ENCODE measurements at regions not wholly inside any gene's neighbourhood (a gene's known extent, or its start where the extent isn't known, plus 50 kb on each side); places are given as distances from the start of the nearest gene placed in this dataset.
"Not testable (repeated sequence)": the region's sequence is repeated elsewhere in the genome, so short reads cannot be mapped to it uniquely, and the experiment has no call there.

GRCh38 chr1:105231378-105231777 lies 1481.7 kb downstream of the AMY1C start:
- Histone ChIP-seq H3K36me3 (ENCODE audit: control insufficient read depth in 3 of 3, insufficient read depth in 2 of 3, low read depth in 1 of 3, low read length in 3 of 3) (no peaks in the 10 kb centered on the region), H3K4me3 (ENCODE audit: low read depth in 1 of 3, low read length in 3 of 3) (no peak overlapping the region), H3K27ac (ENCODE audit: low read depth in 1 of 3, low read length in 2 of 3) (no peak overlapping the region), H3K9me3 (ENCODE audit: control insufficient read depth in 2 of 2, insufficient read depth in 1 of 2, low read depth in 1 of 2, low read length in 1 of 2) (peaks cover 0 to 7% of the 10 kb centered on the region in 2 donors), H3K27me3 (ENCODE audit: control insufficient read depth in 3 of 3, insufficient read depth in 3 of 3, low read length in 3 of 3) (no peaks in the 10 kb centered on the region), H3K4me1 (ENCODE audit: control insufficient read depth in 3 of 3, insufficient read depth in 2 of 3, low read depth in 1 of 3, low read length in 2 of 3) (no peaks in the 10 kb centered on the region)
- 19 to 38% (median 22%) methylated on average over 1 of the region's 1 CpG for WGBS, 3 donors
- no peak for FAIRE-seq
- no peak for DNase-seq

- H3K36me3 ChIP-seq (ENCODE audit: control insufficient read depth in 3 of 3, insufficient read depth in 2 of 3, low read depth in 1 of 3, low read length in 3 of 3): no peaks in the 10 kb centered on the region
- no peak overlapping the region for H3K27ac ChIP-seq (ENCODE audit: low read depth in 1 of 3, low read length in 2 of 3)
- H3K4me3 ChIP-seq (ENCODE audit: low read depth in 1 of 3, low read length in 3 of 3): no peak overlapping the region
- H3K9me3 ChIP-seq (ENCODE audit: control insufficient read depth in 2 of 2, insufficient read depth in 1 of 2, low read depth in 1 of 2, low read length in 1 of 2): no peaks in the 10 kb centered on the region
- no peak for FAIRE-seq
- H3K27me3 ChIP-seq (ENCODE audit: control insufficient read depth in 3 of 3, insufficient read depth in 3 of 3, low read length in 3 of 3): no peaks in the 10 kb centered on the region
- H3K4me1 ChIP-seq (ENCODE audit: control insufficient read depth in 3 of 3, insufficient read depth in 2 of 3, low read depth in 1 of 3, low read length in 2 of 3): no peaks in the 10 kb centered on the region
- no peak for DNase-seq
- 65 to 85% (median 75%) methylated on average over 7 of the region's 7 CpGs for WGBS, 3 donors
Measured at GRCh38 chr1:105243411-105243810, 1493.7 kb downstream of the AMY1C start.

GRCh38 chr1:105243969-105244368 lies 1494.3 kb downstream of the AMY1C start:
- 6 to 19% (median 8%) methylated on average over 1 of the region's 1 CpG for WGBS, 3 donors
- Histone ChIP-seq H3K36me3 (ENCODE audit: control insufficient read depth in 3 of 3, insufficient read depth in 2 of 3, low read depth in 1 of 3, low read length in 3 of 3) (no peaks in the 10 kb centered on the region), H3K27ac (ENCODE audit: low read depth in 1 of 3, low read length in 2 of 3) (no peak overlapping the region), H3K4me3 (ENCODE audit: low read depth in 1 of 3, low read length in 3 of 3) (no peak overlapping the region), H3K27me3 (ENCODE audit: control insufficient read depth in 3 of 3, insufficient read depth in 3 of 3, low read length in 3 of 3) (no peaks in the 10 kb centered on the region), H3K9me3 (ENCODE audit: control insufficient read depth in 2 of 2, insufficient read depth in 1 of 2, low read depth in 1 of 2, low read length in 1 of 2) (no peaks in the 10 kb centered on the region), H3K4me1 (ENCODE audit: control insufficient read depth in 3 of 3, insufficient read depth in 2 of 3, low read depth in 1 of 3, low read length in 2 of 3) (no peaks in the 10 kb centered on the region)
- FAIRE-seq (no peak), DNase-seq (no peak)

- 42 to 58% (median 53%) methylated on average over 1 of the region's 1 CpG for WGBS, 3 donors
- H3K4me3 ChIP-seq (ENCODE audit: low read depth in 1 of 3, low read length in 3 of 3): no peak overlapping the region
- no peaks in the 10 kb centered on the region for H3K9me3 ChIP-seq (ENCODE audit: control insufficient read depth in 2 of 2, insufficient read depth in 1 of 2, low read depth in 1 of 2, low read length in 1 of 2)
- DNase-seq (no peak), FAIRE-seq (no peak)
- no peaks in the 10 kb centered on the region for H3K27me3 ChIP-seq (ENCODE audit: control insufficient read depth in 3 of 3, insufficient read depth in 3 of 3, low read length in 3 of 3)
- H3K36me3 ChIP-seq (ENCODE audit: control insufficient read depth in 3 of 3, insufficient read depth in 2 of 3, low read depth in 1 of 3, low read length in 3 of 3): no peaks in the 10 kb centered on the region
- H3K4me1 ChIP-seq (ENCODE audit: control insufficient read depth in 3 of 3, insufficient read depth in 2 of 3, low read depth in 1 of 3, low read length in 2 of 3): no peaks in the 10 kb centered on the region
- no peak overlapping the region for H3K27ac ChIP-seq (ENCODE audit: low read depth in 1 of 3, low read length in 2 of 3)
Measured at GRCh38 chr1:105254906-105255305, 1505.2 kb downstream of the AMY1C start.

- Histone ChIP-seq H3K9me3 (ENCODE audit: control insufficient read depth in 2 of 2, insufficient read depth in 1 of 2, low read depth in 1 of 2, low read length in 1 of 2) (no peaks in the 10 kb centered on the region), H3K36me3 (ENCODE audit: control insufficient read depth in 3 of 3, insufficient read depth in 2 of 3, low read depth in 1 of 3, low read length in 3 of 3) (no peaks in the 10 kb centered on the region), H3K27me3 (ENCODE audit: control insufficient read depth in 3 of 3, insufficient read depth in 3 of 3, low read length in 3 of 3) (no peaks in the 10 kb centered on the region), H3K27ac (ENCODE audit: low read depth in 1 of 3, low read length in 2 of 3) (no peak overlapping the region), H3K4me3 (ENCODE audit: low read depth in 1 of 3, low read length in 3 of 3) (no peak overlapping the region), H3K4me1 (ENCODE audit: control insufficient read depth in 3 of 3, insufficient read depth in 2 of 3, low read depth in 1 of 3, low read length in 2 of 3) (no peaks in the 10 kb centered on the region)
- FAIRE-seq (no peak), DNase-seq (no peak)
- WGBS, 3 donors: 71 to 82% (median 76%) methylated on average over 7 of the region's 7 CpGs
Measured at GRCh38 chr1:105260001-105260400, 1510.3 kb downstream of the AMY1C start.

GRCh38 chr1:105270966-105271365 lies 1521.3 kb downstream of the AMY1C start:
- Histone ChIP-seq H3K27ac (ENCODE audit: low read depth in 1 of 3, low read length in 2 of 3) (no peak overlapping the region), H3K9me3 (ENCODE audit: control insufficient read depth in 2 of 2, insufficient read depth in 1 of 2, low read depth in 1 of 2, low read length in 1 of 2) (no peaks in the 10 kb centered on the region), H3K4me3 (ENCODE audit: low read depth in 1 of 3, low read length in 3 of 3) (no peak overlapping the region), H3K36me3 (ENCODE audit: control insufficient read depth in 3 of 3, insufficient read depth in 2 of 3, low read depth in 1 of 3, low read length in 3 of 3) (no peaks in the 10 kb centered on the region), H3K4me1 (ENCODE audit: control insufficient read depth in 3 of 3, insufficient read depth in 2 of 3, low read depth in 1 of 3, low read length in 2 of 3) (no peaks in the 10 kb centered on the region), H3K27me3 (ENCODE audit: control insufficient read depth in 3 of 3, insufficient read depth in 3 of 3, low read length in 3 of 3) (no peaks in the 10 kb centered on the region)
- no peak for FAIRE-seq
- no peak for DNase-seq
- WGBS, 3 donors: 54 to 64% (median 59%) methylated on average over 2 of the region's 2 CpGs

- not testable (repeated sequence) for H3K4me3 ChIP-seq (ENCODE audit: low read depth in 1 of 3, low read length in 3 of 3)
- 96 to 98% (median 97%) methylated on average over 8 of the region's 8 CpGs for WGBS, 3 donors
Measured at GRCh38 chr1:105272376-105272775, 1522.7 kb downstream of the AMY1C start.

GRCh38 chr1:105294838-105295237 lies 1545.1 kb downstream of the AMY1C start:
- no peak for FAIRE-seq
- Histone ChIP-seq H3K36me3 (ENCODE audit: control insufficient read depth in 3 of 3, insufficient read depth in 2 of 3, low read depth in 1 of 3, low read length in 3 of 3) (no peaks in the 10 kb centered on the region), H3K9me3 (ENCODE audit: control insufficient read depth in 2 of 2, insufficient read depth in 1 of 2, low read depth in 1 of 2, low read length in 1 of 2) (no peaks in the 10 kb centered on the region), H3K27me3 (ENCODE audit: control insufficient read depth in 3 of 3, insufficient read depth in 3 of 3, low read length in 3 of 3) (no peaks in the 10 kb centered on the region), H3K27ac (ENCODE audit: low read depth in 1 of 3, low read length in 2 of 3) (no peak overlapping the region), H3K4me3 (ENCODE audit: low read depth in 1 of 3, low read length in 3 of 3) (no peak overlapping the region), H3K4me1 (ENCODE audit: control insufficient read depth in 3 of 3, insufficient read depth in 2 of 3, low read depth in 1 of 3, low read length in 2 of 3) (no peaks in the 10 kb centered on the region)
- WGBS, 3 donors: 86 to 95% (median 91%) methylated on average over 2 of the region's 2 CpGs
- no peak for DNase-seq

More at GRCh38 chr1:105272376-105272775, 1522.7 kb downstream of the AMY1C start:
- not testable (repeated sequence) for H3K4me1 ChIP-seq (ENCODE audit: control insufficient read depth in 3 of 3, insufficient read depth in 2 of 3, low read depth in 1 of 3, low read length in 2 of 3); H3K27me3 ChIP-seq (ENCODE audit: control insufficient read depth in 3 of 3, insufficient read depth in 3 of 3, low read length in 3 of 3); H3K27ac ChIP-seq (ENCODE audit: low read depth in 1 of 3, low read length in 2 of 3); H3K9me3 ChIP-seq (ENCODE audit: control insufficient read depth in 2 of 2, insufficient read depth in 1 of 2, low read depth in 1 of 2, low read length in 1 of 2); DNase-seq; FAIRE-seq; H3K36me3 ChIP-seq (ENCODE audit: control insufficient read depth in 3 of 3, insufficient read depth in 2 of 3, low read depth in 1 of 3, low read length in 3 of 3)

GRCh38 chr1:105310063-105310462 lies 1560.4 kb downstream of the AMY1C start:
- H3K36me3 ChIP-seq (ENCODE audit: control insufficient read depth in 3 of 3, insufficient read depth in 2 of 3, low read depth in 1 of 3, low read length in 3 of 3): no peaks in the 10 kb centered on the region
- no peak for DNase-seq
- no peaks in the 10 kb centered on the region for H3K27me3 ChIP-seq (ENCODE audit: control insufficient read depth in 3 of 3, insufficient read depth in 3 of 3, low read length in 3 of 3)
- no peaks in the 10 kb centered on the region for H3K4me1 ChIP-seq (ENCODE audit: control insufficient read depth in 3 of 3, insufficient read depth in 2 of 3, low read depth in 1 of 3, low read length in 2 of 3)
- no peak overlapping the region for H3K27ac ChIP-seq (ENCODE audit: low read depth in 1 of 3, low read length in 2 of 3)
- H3K4me3 ChIP-seq (ENCODE audit: low read depth in 1 of 3, low read length in 3 of 3): no peak overlapping the region
- no peak for FAIRE-seq
- H3K9me3 ChIP-seq (ENCODE audit: control insufficient read depth in 2 of 2, insufficient read depth in 1 of 2, low read depth in 1 of 2, low read length in 1 of 2): no peaks in the 10 kb centered on the region
- 32 to 41% (median 35%) methylated on average over 1 of the region's 1 CpG for WGBS, 3 donors
